Large intestine (tissue), 3 donors: ENCODE measurements at regions not wholly inside any gene's neighbourhood (a gene's known extent, or its start where the extent isn't known, plus 50 kb on each side); places are given as distances from the start of the nearest gene placed in this dataset.
A peak's percentile ranks its signal among the peaks of the same experiment; 100 is the strongest.

ENCODE experiments used
- DNase-seq, 2 donors: peaks; one replicate each; pipeline versions ENCODE4 v3.0.0 to v3.0.0-alpha.2; 2013
- H3K27ac ChIP-seq: one replicate; pipeline ENCODE4 v1.5.1; 2013; ENCODE audit warnings: low read length
- H3K27me3 ChIP-seq: 2 replicates; pipeline ENCODE4 v1.6.1; 2013; ENCODE audit warnings: low read length; ENCODE audit not compliant: control insufficient read depth, insufficient read depth
- H3K36me3 ChIP-seq: 2 replicates; pipeline ENCODE4 v1.6.1; 2013; ENCODE audit warnings: low read length; ENCODE audit not compliant: control insufficient read depth, insufficient read depth
- H3K4me1 ChIP-seq: one replicate; pipeline ENCODE4 v1.6.1; 2013; ENCODE audit warnings: low read length; ENCODE audit not compliant: control insufficient read depth, insufficient read depth
- H3K4me3 ChIP-seq: one replicate; pipeline ENCODE4 v1.5.1; 2013; ENCODE audit warnings: low read length
- H3K9me3 ChIP-seq: one replicate; pipeline ENCODE4 v1.6.1; 2013; ENCODE audit warnings: mild to moderate bottlenecking, low read depth, low read length, moderate library complexity; ENCODE audit not compliant: control insufficient read depth
- WGBS: methylation state at CpG from one replicate; pipeline ENCODE4 v1.1.5; 2013; ENCODE audit warnings: low lambda C conversion rate; ENCODE audit not compliant: insufficient coverage; 5-methylcytosine and 5-hydroxymethylcytosine counted together

GRCh38 chr1:56147034-56147433, 432.3 kb downstream of the PLPP3 start:
- no peak overlapping the region for H3K27ac ChIP-seq
- no peaks in the 10 kb centered on the region for H3K36me3 ChIP-seq
- no peaks in the 10 kb centered on the region for H3K27me3 ChIP-seq
- H3K4me1 ChIP-seq: peaks cover 39% of the 10 kb centered on the region
- H3K9me3 ChIP-seq: no peaks in the 10 kb centered on the region
- WGBS: no CpG with 5 or more reads among the region's 2 CpGs
- no peak for DNase-seq
- no peak overlapping the region for H3K4me3 ChIP-seq

DNA sequence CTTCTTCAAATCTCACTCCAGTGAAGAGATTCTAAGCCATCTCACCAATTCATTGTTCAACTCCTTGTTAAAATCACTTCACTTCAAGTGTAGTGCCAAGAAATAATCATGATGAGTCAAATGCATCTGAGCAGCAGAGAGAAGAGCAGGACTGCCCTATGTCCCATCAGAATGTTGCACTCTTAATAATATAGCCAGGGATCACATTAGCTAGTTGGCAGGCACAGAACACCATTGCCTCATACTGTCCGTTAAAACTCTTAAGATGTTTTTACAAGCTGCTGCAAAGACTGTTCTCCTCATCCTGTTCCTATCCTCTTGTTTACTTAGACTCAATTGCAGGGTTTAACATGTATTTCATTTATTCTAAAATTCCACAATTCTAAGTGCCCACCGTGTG, 432.9 kb downstream of the PLPP3 start:
- Histone ChIP-seq H3K4me1 (peaks cover 41% of the 10 kb centered on the region), H3K27me3 (no peaks in the 10 kb centered on the region), H3K36me3 (no peaks in the 10 kb centered on the region), H3K27ac (no peak overlapping the region), H3K4me3 (no peak overlapping the region), H3K9me3 (no peaks in the 10 kb centered on the region)
- no CpG with 5 or more reads among the region's 2 CpGs for WGBS
- DNase-seq: peak in 1 of 2 donors; percentile 23

DNA sequence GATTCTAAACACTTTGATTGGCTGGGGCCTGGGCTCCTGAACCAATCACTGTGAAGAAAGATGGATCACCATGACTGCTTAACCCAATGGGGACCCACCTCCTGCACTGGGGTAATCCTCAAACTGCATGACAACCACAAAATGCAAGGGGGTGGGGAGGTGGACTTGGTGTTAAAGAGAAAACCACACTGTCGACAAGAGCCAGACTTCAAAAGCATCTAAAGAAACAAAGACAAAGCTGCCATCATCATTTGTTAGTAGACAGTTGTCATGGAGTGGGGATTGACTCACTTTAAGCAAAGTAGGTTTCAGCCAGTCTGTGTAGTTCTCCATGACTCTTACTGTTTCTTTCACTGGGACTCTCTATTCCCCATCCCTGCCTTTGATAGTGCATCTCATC, 433.8 kb downstream of the PLPP3 start:
- no peak overlapping the region for H3K4me3 ChIP-seq
- H3K9me3 ChIP-seq: no peaks in the 10 kb centered on the region
- DNase-seq: no peak
- peaks cover 37% of the 10 kb centered on the region for H3K4me1 ChIP-seq
- no peaks in the 10 kb centered on the region for H3K27me3 ChIP-seq
- no peak overlapping the region for H3K27ac ChIP-seq
- no peaks in the 10 kb centered on the region for H3K36me3 ChIP-seq
- WGBS: no CpG with 5 or more reads among the region's 1 CpG

- H3K27ac ChIP-seq: peak overlapping the region; percentile 93
- no CpG with 5 or more reads among the region's 1 CpG for WGBS
- DNase-seq: peak; percentile 71 to 93
Measured at GRCh38 chr1:56142301-56142700, 437.1 kb downstream of the PLPP3 start.

GRCh38 chr1:56139836-56140235, 439.5 kb downstream of the PLPP3 start:
- H3K4me1 ChIP-seq: peaks cover 31% of the 10 kb centered on the region
- H3K4me3 ChIP-seq: no peak overlapping the region
- no peaks in the 10 kb centered on the region for H3K36me3 ChIP-seq
- no peaks in the 10 kb centered on the region for H3K27me3 ChIP-seq
- DNase-seq: no peak
- no peaks in the 10 kb centered on the region for H3K9me3 ChIP-seq
- WGBS: no CpG with 5 or more reads among the region's 5 CpGs
- no peak overlapping the region for H3K27ac ChIP-seq

More at GRCh38 chr1:56142301-56142700, 437.1 kb downstream of the PLPP3 start:
- Histone ChIP-seq H3K27me3 (no peaks in the 10 kb centered on the region), H3K36me3 (no peaks in the 10 kb centered on the region), H3K4me1 (peaks cover 32% of the 10 kb centered on the region), H3K9me3 (no peaks in the 10 kb centered on the region), H3K4me3 (no peak overlapping the region)

GRCh38 chr1:56137521-56138505, 441.6 kb downstream of the PLPP3 start:
- H3K27me3 ChIP-seq: no peaks in the 10 kb centered on the region
- no peaks in the 10 kb centered on the region for H3K36me3 ChIP-seq
- no peaks in the 10 kb centered on the region for H3K9me3 ChIP-seq
- 89% methylated on average over 1 of the region's 5 CpGs for WGBS
- no peak overlapping the region for H3K4me3 ChIP-seq
- no peak for DNase-seq
- peaks cover 11% of the 10 kb centered on the region for H3K4me1 ChIP-seq
- no peak overlapping the region for H3K27ac ChIP-seq

DNA sequence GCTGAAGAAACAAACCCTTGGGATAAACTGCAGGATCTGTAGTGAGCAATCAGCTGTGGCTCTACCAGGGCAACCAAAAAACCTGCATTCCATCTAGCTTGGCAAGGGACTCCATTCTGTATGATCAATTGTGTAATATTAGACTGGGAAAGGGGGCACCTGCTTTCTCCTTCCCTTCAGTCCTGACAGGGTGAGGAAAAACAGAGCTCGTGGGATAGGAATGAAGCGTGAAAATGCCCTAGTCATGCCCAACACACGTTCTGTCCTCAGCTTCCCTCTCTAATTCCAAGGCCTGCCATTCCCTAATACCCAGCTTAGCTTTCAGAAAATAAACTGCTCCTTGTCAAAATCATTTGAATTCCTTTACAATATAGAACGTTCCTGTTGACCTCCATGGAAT, 442.3 kb downstream of the PLPP3 start:
- H3K27me3 ChIP-seq: no peaks in the 10 kb centered on the region
- no peaks in the 10 kb centered on the region for H3K36me3 ChIP-seq
- no peak overlapping the region for H3K4me3 ChIP-seq
- no peak for DNase-seq
- H3K9me3 ChIP-seq: no peaks in the 10 kb centered on the region
- no peak overlapping the region for H3K27ac ChIP-seq
- H3K4me1 ChIP-seq: peaks cover 6% of the 10 kb centered on the region
- WGBS: 90% methylated on average over 2 of the region's 4 CpGs

DNA sequence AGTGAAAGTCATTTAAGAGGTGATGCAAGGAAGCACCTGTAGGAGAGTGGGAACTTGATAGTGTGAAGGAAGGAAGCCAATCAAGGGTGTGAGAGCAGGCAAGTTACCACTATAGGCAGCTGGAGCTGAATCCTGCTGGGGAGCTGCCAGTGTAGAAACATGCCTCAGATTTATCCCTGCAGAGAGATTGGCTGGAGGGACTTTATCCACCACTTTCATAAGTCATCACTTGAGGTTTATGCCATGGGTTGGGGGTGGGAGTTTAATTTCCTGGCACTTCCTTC, 443.6 kb downstream of the PLPP3 start:
- Histone ChIP-seq H3K27me3 (no peaks in the 10 kb centered on the region), H3K4me3 (no peak overlapping the region), H3K4me1 (no peaks in the 10 kb centered on the region), H3K9me3 (no peaks in the 10 kb centered on the region), H3K27ac (no peak overlapping the region), H3K36me3 (no peaks in the 10 kb centered on the region)
- DNase-seq: no peak

GRCh38 chr1:56135069-56135863, 444.1 kb downstream of the PLPP3 start:
- Histone ChIP-seq H3K4me1 (no peaks in the 10 kb centered on the region), H3K36me3 (no peaks in the 10 kb centered on the region), H3K27ac (no peak overlapping the region), H3K4me3 (no peak overlapping the region), H3K27me3 (no peaks in the 10 kb centered on the region), H3K9me3 (no peaks in the 10 kb centered on the region)
- WGBS: 83% methylated on average over 3 of the region's 5 CpGs
- DNase-seq: no peak

DNA sequence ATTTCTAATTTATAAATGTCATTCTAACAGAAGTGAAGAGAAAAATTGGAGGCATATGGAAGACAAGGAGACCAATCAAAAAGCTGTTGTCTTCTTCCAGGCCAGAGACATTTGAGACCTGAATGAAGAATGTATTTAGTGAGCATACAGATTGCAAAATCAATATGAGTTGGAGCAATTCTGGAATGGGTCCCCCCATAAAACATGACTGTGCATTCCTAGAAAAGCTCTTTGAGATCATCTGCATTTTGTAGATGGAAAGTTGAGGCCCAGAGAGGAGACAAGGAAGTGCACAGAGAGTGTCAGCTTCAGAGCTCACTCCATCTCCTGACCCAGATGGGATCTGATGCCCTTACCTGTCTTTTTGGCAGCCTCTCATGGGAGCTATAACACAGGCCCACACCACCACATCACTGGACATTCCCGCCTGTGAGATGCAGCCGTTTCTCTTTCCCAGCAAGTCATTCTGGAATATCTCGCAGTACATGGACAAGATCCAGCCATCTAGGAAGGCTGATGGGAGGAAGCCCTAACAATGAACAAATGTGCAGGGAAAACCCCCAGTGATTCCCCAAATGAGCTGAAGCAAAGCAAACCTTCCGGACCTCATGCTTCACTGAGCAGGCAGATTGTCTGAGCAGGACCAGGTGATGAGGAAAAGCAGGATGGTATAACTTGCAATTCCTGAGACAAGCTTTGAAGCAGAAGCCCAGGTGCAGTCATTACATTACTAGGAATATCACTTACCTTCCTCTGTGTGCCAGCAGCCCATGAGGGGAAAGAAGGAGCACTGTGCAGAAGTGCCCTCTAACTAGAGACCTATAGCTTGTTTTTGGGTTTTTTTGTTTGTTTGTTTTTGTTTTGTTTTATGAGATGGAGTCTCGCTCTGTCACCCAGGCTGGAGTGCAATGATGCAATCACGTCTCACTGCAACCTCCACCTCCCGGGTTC, 445.6 kb downstream of the PLPP3 start:
- H3K9me3 ChIP-seq: no peaks in the 10 kb centered on the region
- no peaks in the 10 kb centered on the region for H3K27me3 ChIP-seq
- H3K36me3 ChIP-seq: no peaks in the 10 kb centered on the region
- no peaks in the 10 kb centered on the region for H3K4me1 ChIP-seq
- WGBS: 90% methylated on average over 2 of the region's 7 CpGs
- no peak overlapping the region for H3K27ac ChIP-seq
- DNase-seq: no peak
- H3K4me3 ChIP-seq: no peak overlapping the region
